ENCODE measurements at regions not wholly inside any gene's neighbourhood (a gene's known extent, or its start where the extent isn't known, plus 50 kb on each side); places are given as distances from the start of the nearest gene placed in this dataset.

DNA sequence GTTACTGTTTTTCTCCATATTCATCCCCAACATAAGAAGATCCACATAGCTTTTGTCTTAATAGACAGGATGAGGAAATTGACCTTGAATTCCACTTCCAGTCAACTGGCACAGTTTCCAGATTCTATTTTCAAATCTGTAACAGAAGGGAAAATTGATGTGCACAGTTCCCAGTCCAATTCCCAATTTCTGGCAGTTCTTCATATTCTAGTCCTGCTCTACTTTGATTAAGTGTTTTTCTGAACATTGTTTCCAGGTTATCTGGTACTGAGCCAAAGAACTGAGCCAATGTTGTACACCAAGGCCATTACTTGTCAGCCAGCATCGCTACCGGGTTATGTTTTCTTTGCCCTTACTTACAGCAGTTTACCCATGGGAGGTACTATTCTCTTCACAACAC is 1755.4 kb downstream of the PLA2G4A start:
- TF ChIP-seq EP300 (IDR thresholded peaks at IDR 0.05; ENCODE audit: borderline replicate concordance) (no peak), EGR1 (IDR thresholded peaks at IDR 0.05) (no peak), TCF12 (IDR thresholded peaks at IDR 0.05; ENCODE audit: low read depth) (no peak), ZBTB7A (IDR thresholded peaks at IDR 0.05; ENCODE audit: low read depth) (no peak)
